ENCODE measurements at regions not wholly inside any gene's neighbourhood (a gene's known extent, or its start where the extent isn't known, plus 50 kb on each side); places are given as distances from the start of the nearest gene placed in this dataset.

- peaks cover 30% of the 10 kb centered on the region for H3K4me1 Mint-ChIP-seq
- H3K27ac Mint-ChIP-seq (ENCODE audit: unreplicated experiment): no peak overlapping the region
Observed at GRCh38 chr9:16314476-16314875, 556.0 kb downstream of the BNC2 start.

GRCh38 chr9:16315720-16316119 is 554.8 kb downstream of the BNC2 start:
- peaks cover 26% of the 10 kb centered on the region for H3K4me1 Mint-ChIP-seq
- no peak overlapping the region for H3K27ac Mint-ChIP-seq (ENCODE audit: unreplicated experiment)
- H3K36me3 Mint-ChIP-seq (ENCODE audit: low read depth): no peaks in the 10 kb centered on the region
- DNase-seq (ENCODE audit: low read depth, low spot score): no peak
- peaks cover 5% of the 10 kb centered on the region for H3K9me3 Mint-ChIP-seq
- no peaks in the 10 kb centered on the region for H3K27me3 Mint-ChIP-seq (ENCODE audit: low read depth)
- no peak overlapping the region for H3K4me3 Mint-ChIP-seq
- TF ChIP-seq, protein P1, sequence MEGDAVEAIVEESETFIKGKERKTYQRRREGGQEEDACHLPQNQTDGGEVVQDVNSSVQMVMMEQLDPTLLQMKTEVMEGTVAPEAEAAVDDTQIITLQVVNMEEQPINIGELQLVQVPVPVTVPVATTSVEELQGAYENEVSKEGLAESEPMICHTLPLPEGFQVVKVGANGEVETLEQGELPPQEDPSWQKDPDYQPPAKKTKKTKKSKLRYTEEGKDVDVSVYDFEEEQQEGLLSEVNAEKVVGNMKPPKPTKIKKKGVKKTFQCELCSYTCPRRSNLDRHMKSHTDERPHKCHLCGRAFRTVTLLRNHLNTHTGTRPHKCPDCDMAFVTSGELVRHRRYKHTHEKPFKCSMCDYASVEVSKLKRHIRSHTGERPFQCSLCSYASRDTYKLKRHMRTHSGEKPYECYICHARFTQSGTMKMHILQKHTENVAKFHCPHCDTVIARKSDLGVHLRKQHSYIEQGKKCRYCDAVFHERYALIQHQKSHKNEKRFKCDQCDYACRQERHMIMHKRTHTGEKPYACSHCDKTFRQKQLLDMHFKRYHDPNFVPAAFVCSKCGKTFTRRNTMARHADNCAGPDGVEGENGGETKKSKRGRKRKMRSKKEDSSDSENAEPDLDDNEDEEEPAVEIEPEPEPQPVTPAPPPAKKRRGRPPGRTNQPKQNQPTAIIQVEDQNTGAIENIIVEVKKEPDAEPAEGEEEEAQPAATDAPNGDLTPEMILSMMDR (conservative IDR thresholded peaks at IDR 0.05): no peak

More at GRCh38 chr9:16314476-16314875, 556.0 kb downstream of the BNC2 start:
- H3K27me3 Mint-ChIP-seq (ENCODE audit: low read depth): no peaks in the 10 kb centered on the region
- peaks cover 5% of the 10 kb centered on the region for H3K9me3 Mint-ChIP-seq
- DNase-seq (ENCODE audit: low read depth, low spot score): no peak
- TF ChIP-seq, protein P1 (conservative IDR thresholded peaks at IDR 0.05): no peak
- no peaks in the 10 kb centered on the region for H3K36me3 Mint-ChIP-seq (ENCODE audit: low read depth)
- no peak overlapping the region for H3K4me3 Mint-ChIP-seq

DNA sequence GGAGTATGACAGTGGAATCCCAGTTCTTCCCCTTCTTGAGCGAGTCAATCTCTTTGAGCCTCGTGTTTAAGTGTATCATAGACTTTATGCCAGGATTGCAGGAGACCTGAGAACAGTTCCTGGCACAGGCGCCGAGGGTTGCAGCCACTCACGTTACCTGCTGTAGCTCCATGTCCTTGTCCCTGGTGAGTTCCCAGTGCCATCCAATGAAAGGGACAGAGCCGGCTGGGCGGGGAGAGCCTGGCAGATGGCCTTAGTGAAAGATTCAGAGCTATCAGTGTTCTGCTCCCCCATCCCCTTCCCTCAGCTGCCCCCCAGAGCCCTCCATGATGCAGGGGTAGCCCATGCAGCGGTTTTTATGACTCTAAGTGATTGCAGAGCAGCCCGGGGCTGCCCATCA is 554.0 kb downstream of the BNC2 start:
- Mint-ChIP-seq H3K36me3 (ENCODE audit: low read depth) (no peaks in the 10 kb centered on the region), H3K4me3 (no peak overlapping the region), H3K27ac (ENCODE audit: unreplicated experiment) (peak overlapping the region; percentile 8), H3K4me1 (peaks cover 30% of the 10 kb centered on the region), H3K27me3 (ENCODE audit: low read depth) (no peaks in the 10 kb centered on the region), H3K9me3 (peaks cover 5% of the 10 kb centered on the region)
- DNase-seq (ENCODE audit: low read depth, low spot score): no peak
- TF ChIP-seq, protein P1 (conservative IDR thresholded peaks at IDR 0.05): no peak

GRCh38 chr9:16316911-16317817 is 553.3 kb downstream of the BNC2 start:
- no peaks in the 10 kb centered on the region for H3K9me3 Mint-ChIP-seq
- TF ChIP-seq, protein P1 (conservative IDR thresholded peaks at IDR 0.05): no peak
- DNase-seq (ENCODE audit: low read depth, low spot score): no peak
- H3K27me3 Mint-ChIP-seq (ENCODE audit: low read depth): no peaks in the 10 kb centered on the region
- H3K4me3 Mint-ChIP-seq: no peak overlapping the region
- no peaks in the 10 kb centered on the region for H3K36me3 Mint-ChIP-seq (ENCODE audit: low read depth)
- H3K4me1 Mint-ChIP-seq: peaks cover 26% of the 10 kb centered on the region
- H3K27ac Mint-ChIP-seq (ENCODE audit: unreplicated experiment): peak overlapping the region; percentile 93

- peak overlapping the region; percentile 27 for H3K27ac Mint-ChIP-seq (ENCODE audit: unreplicated experiment)
Observed at GRCh38 chr9:16318516-16319060, 551.9 kb downstream of the BNC2 start.

More at GRCh38 chr9:16318516-16319060, 551.9 kb downstream of the BNC2 start:
- DNase-seq (ENCODE audit: low read depth, low spot score): no peak
- peaks cover 28% of the 10 kb centered on the region for H3K4me1 Mint-ChIP-seq
- no peaks in the 10 kb centered on the region for H3K9me3 Mint-ChIP-seq
- H3K4me3 Mint-ChIP-seq: no peak overlapping the region
- TF ChIP-seq, protein P1 (conservative IDR thresholded peaks at IDR 0.05): no peak
- no peaks in the 10 kb centered on the region for H3K36me3 Mint-ChIP-seq (ENCODE audit: low read depth)
- H3K27me3 Mint-ChIP-seq (ENCODE audit: low read depth): no peaks in the 10 kb centered on the region

Data from neural crest cell (in vitro differentiated cells).